ENCODE measurements at regions not wholly inside any gene's neighbourhood (a gene's known extent, or its start where the extent isn't known, plus 50 kb on each side); places are given as distances from the start of the nearest gene placed in this dataset.

DNA sequence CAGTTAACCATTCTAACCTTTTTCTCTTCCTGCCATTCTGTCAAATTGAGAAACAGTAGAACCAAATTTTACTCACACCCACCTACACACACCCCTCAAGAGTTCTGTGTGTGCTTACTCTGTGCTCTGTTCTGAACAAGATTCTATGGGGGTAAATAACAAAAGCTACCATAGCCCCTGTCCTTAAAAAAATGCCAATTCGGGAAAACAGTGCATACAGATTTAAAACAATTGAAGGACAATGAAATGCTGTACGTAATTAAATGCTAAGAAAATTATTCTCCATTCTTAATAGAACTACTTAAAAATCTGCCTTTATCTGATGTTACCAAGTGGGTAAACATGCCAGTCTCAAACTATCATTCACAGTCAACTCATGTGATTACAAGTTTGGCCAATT, 1107.5 kb downstream of the TUSC7 start:
- Histone ChIP-seq H2BK15ac (ENCODE audit: low read length) (no peak overlapping the region), H3K27me3 (ENCODE audit: control insufficient read depth in 3 of 3, insufficient read depth in 3 of 3, low read depth in 1 of 3, low read length in 3 of 3) (no peaks in the 10 kb centered on the region), H3K9me3 (replicated peaks in 1 of 2; ENCODE audit: control insufficient read depth in 2 of 2, insufficient read depth in 1 of 2, low read depth in 1 of 2, low read length in 2 of 2) (no peaks in the 10 kb centered on the region), H4K8ac (ENCODE audit: low read depth, low read length) (no peak overlapping the region), H2BK12ac (ENCODE audit: low read length) (no peak overlapping the region), H2BK5ac (ENCODE audit: low read length) (no peak overlapping the region), H2BK120ac (ENCODE audit: low read depth, low read length) (no peak overlapping the region), H3K4me2 (ENCODE audit: insufficient read depth, low read length, poor library complexity, severe bottlenecking) (no peak overlapping the region), H3K27ac (replicated peaks; ENCODE audit: low read length) (no peak overlapping the region), H3K14ac (ENCODE audit: low read length) (no peak overlapping the region), H4K91ac (ENCODE audit: low read depth, low read length, poor library complexity) (no peak overlapping the region), H3K4ac (ENCODE audit: low read length) (no peak overlapping the region), H3K79me1 (ENCODE audit: low read depth, low read length) (no peaks in the 10 kb centered on the region), H3K4me3 (ENCODE audit: low read length in 2 of 2) (no peak overlapping the region), H3K36me3 (replicated peaks in 1 of 2; ENCODE audit: control insufficient read depth in 2 of 2, insufficient read depth in 2 of 2, low read length in 2 of 2) (no peaks in the 10 kb centered on the region), H3K23ac (ENCODE audit: low read depth, low read length, poor library complexity) (no peak overlapping the region), H2AK5ac (ENCODE audit: low read depth, low read length) (no peak overlapping the region), H3K9ac (ENCODE audit: low read depth, low read length, poor library complexity) (no peak overlapping the region), H3K4me1 (ENCODE audit: control insufficient read depth in 2 of 2, insufficient read depth in 1 of 2, low read depth in 1 of 2, low read length in 2 of 2) (peaks cover 0 to 2% of the 10 kb centered on the region in 2 donors), H2AFZ (ENCODE audit: low read length) (no peak overlapping the region), H3K18ac (ENCODE audit: low read length) (no peak overlapping the region)
- no peak for DNase-seq (ENCODE audit: low spot score)
- no CpG with 5 or more reads among the region's 2 CpGs for WGBS, 2 donors (ENCODE audit: extremely low coverage in 2 of 2, insufficient read length in 2 of 2, insufficient replicate concordance in 1 of 2)

DNA sequence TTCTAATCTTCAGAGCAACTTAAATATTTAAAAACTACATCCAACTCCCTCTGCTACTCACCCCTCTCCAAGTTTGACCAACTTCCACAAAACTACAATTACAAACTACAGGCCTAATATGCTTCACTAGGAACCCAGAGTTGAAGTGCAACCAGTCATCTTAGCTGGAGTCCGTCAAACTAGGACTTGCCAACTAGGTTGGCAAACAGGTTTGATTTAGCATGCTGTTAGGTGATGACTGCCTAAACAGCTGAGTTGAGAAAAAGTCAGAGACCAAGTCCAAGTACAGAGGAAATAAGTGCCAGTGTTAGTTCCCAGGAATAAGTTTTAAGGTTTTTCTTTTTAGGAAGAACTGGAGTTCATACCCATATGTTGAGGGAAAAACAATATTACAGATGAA, 1109.0 kb downstream of the TUSC7 start:
- no peak overlapping the region for H3K18ac ChIP-seq (ENCODE audit: low read length)
- H2BK120ac ChIP-seq (ENCODE audit: low read depth, low read length), result no peak overlapping the region
- H3K9me3 ChIP-seq (replicated peaks in 1 of 2; ENCODE audit: control insufficient read depth in 2 of 2, insufficient read depth in 1 of 2, low read depth in 1 of 2, low read length in 2 of 2), result no peaks in the 10 kb centered on the region
- no peaks in the 10 kb centered on the region for H3K79me1 ChIP-seq (ENCODE audit: low read depth, low read length)
- no CpG with 5 or more reads among the region's 1 CpG for WGBS, 2 donors (ENCODE audit: extremely low coverage in 2 of 2, insufficient read length in 2 of 2, insufficient replicate concordance in 1 of 2)
- no peak overlapping the region for H2AK5ac ChIP-seq (ENCODE audit: low read depth, low read length)
- no peak overlapping the region for H3K27ac ChIP-seq (replicated peaks; ENCODE audit: low read length)
- no peak overlapping the region for H4K8ac ChIP-seq (ENCODE audit: low read depth, low read length)
- H2AFZ ChIP-seq (ENCODE audit: low read length), result no peak overlapping the region
- no peak overlapping the region for H2BK15ac ChIP-seq (ENCODE audit: low read length)
- H3K23ac ChIP-seq (ENCODE audit: low read depth, low read length, poor library complexity), result no peak overlapping the region
- no peak overlapping the region for H3K4me2 ChIP-seq (ENCODE audit: insufficient read depth, low read length, poor library complexity, severe bottlenecking)
- no peak overlapping the region for H3K14ac ChIP-seq (ENCODE audit: low read length)
- no peak overlapping the region for H3K4ac ChIP-seq (ENCODE audit: low read length)
- no peak overlapping the region for H3K9ac ChIP-seq (ENCODE audit: low read depth, low read length, poor library complexity)
- no peaks in the 10 kb centered on the region for H3K27me3 ChIP-seq (ENCODE audit: control insufficient read depth in 3 of 3, insufficient read depth in 3 of 3, low read depth in 1 of 3, low read length in 3 of 3)
- no peaks in the 10 kb centered on the region for H3K36me3 ChIP-seq (replicated peaks in 1 of 2; ENCODE audit: control insufficient read depth in 2 of 2, insufficient read depth in 2 of 2, low read length in 2 of 2)
- H3K4me3 ChIP-seq (ENCODE audit: low read length in 2 of 2), result no peak overlapping the region
- no peak for DNase-seq (ENCODE audit: low spot score)
- H2BK12ac ChIP-seq (ENCODE audit: low read length), result no peak overlapping the region
- H4K91ac ChIP-seq (ENCODE audit: low read depth, low read length, poor library complexity), result no peak overlapping the region
- peaks cover 0 to 2% of the 10 kb centered on the region in 2 donors for H3K4me1 ChIP-seq (ENCODE audit: control insufficient read depth in 2 of 2, insufficient read depth in 1 of 2, low read depth in 1 of 2, low read length in 2 of 2)
- H2BK5ac ChIP-seq (ENCODE audit: low read length), result no peak overlapping the region

DNA sequence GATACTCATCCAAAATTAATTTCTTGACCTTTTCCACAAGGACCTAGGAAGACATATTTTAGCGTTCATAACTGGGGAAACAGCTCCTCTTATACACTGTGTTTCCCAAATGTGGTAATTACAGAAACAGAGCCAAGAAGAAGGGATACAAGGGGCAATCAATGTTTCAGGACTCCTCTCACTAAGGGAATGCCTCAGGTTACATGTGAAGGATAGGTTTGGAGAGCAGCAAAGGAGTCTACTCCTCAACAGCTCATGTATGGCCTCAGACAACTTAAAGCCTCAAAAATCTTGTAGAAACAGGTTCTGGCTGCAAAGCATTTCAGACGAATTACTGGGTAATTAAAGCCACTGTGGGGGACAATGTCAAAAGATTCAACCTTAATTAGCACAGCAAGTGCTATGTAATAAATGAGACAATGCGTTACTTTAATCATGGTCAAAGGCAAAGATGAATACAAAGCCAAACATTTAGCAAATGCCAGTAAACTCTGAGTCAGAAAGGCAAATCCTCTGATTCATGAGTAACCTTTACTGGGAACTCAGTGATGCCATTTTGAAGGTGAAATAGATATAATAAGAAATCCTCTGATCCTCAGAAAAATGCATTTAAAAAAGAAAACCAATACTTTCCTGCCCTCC, 1111.2 kb downstream of the TUSC7 start:
- peaks cover 0 to 2% of the 10 kb centered on the region in 2 donors for H3K4me1 ChIP-seq (ENCODE audit: control insufficient read depth in 2 of 2, insufficient read depth in 1 of 2, low read depth in 1 of 2, low read length in 2 of 2)
- no peak overlapping the region for H3K4me3 ChIP-seq (ENCODE audit: low read length in 2 of 2)
- WGBS, 2 donors (ENCODE audit: extremely low coverage in 2 of 2, insufficient read length in 2 of 2, insufficient replicate concordance in 1 of 2), result no CpG with 5 or more reads among the region's 3 CpGs
- no peak overlapping the region for H3K4me2 ChIP-seq (ENCODE audit: insufficient read depth, low read length, poor library complexity, severe bottlenecking)
- H2BK12ac ChIP-seq (ENCODE audit: low read length), result no peak overlapping the region
- H3K14ac ChIP-seq (ENCODE audit: low read length), result no peak overlapping the region
- no peak overlapping the region for H3K27ac ChIP-seq (replicated peaks; ENCODE audit: low read length)
- no peak overlapping the region for H3K9ac ChIP-seq (ENCODE audit: low read depth, low read length, poor library complexity)
- H4K91ac ChIP-seq (ENCODE audit: low read depth, low read length, poor library complexity), result no peak overlapping the region
- H3K27me3 ChIP-seq (ENCODE audit: control insufficient read depth in 3 of 3, insufficient read depth in 3 of 3, low read depth in 1 of 3, low read length in 3 of 3), result no peaks in the 10 kb centered on the region
- no peak overlapping the region for H2AFZ ChIP-seq (ENCODE audit: low read length)
- no peaks in the 10 kb centered on the region for H3K36me3 ChIP-seq (replicated peaks in 1 of 2; ENCODE audit: control insufficient read depth in 2 of 2, insufficient read depth in 2 of 2, low read length in 2 of 2)
- H2BK5ac ChIP-seq (ENCODE audit: low read length), result no peak overlapping the region
- no peak overlapping the region for H4K8ac ChIP-seq (ENCODE audit: low read depth, low read length)
- H2BK120ac ChIP-seq (ENCODE audit: low read depth, low read length), result no peak overlapping the region
- H3K79me1 ChIP-seq (ENCODE audit: low read depth, low read length), result no peaks in the 10 kb centered on the region
- H2AK5ac ChIP-seq (ENCODE audit: low read depth, low read length), result no peak overlapping the region
- H3K9me3 ChIP-seq (replicated peaks in 1 of 2; ENCODE audit: control insufficient read depth in 2 of 2, insufficient read depth in 1 of 2, low read depth in 1 of 2, low read length in 2 of 2), result no peaks in the 10 kb centered on the region
- no peak overlapping the region for H3K23ac ChIP-seq (ENCODE audit: low read depth, low read length, poor library complexity)
- no peak overlapping the region for H3K18ac ChIP-seq (ENCODE audit: low read length)
- no peak for DNase-seq (ENCODE audit: low spot score)
- H2BK15ac ChIP-seq (ENCODE audit: low read length), result no peak overlapping the region
- no peak overlapping the region for H3K4ac ChIP-seq (ENCODE audit: low read length)

DNA sequence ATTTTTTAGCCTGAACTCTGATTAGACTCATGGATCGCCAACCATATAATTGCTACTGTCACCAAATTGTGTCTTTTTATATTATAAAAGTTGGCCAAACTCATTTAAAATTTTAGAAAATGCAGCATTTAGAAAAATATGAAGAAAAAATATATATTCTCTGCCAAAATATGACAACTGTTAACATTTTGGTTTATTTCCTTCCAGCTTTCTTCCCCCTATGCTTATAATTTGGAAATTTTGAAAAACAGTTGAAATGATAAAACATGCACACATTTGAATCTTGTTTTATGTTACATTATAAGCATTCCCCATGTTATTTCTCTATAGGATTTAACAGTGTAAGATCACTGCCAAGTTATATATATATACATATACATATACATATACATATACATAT, 1112.8 kb downstream of the TUSC7 start:
- peaks cover 0 to 2% of the 10 kb centered on the region in 2 donors for H3K4me1 ChIP-seq (ENCODE audit: control insufficient read depth in 2 of 2, insufficient read depth in 1 of 2, low read depth in 1 of 2, low read length in 2 of 2)

More for the DNA sequence above, 1112.8 kb downstream of the TUSC7 start:
- H4K8ac ChIP-seq (ENCODE audit: low read depth, low read length), result no peak overlapping the region
- no peak for DNase-seq (ENCODE audit: low spot score)
- no peak overlapping the region for H2BK5ac ChIP-seq (ENCODE audit: low read length)
- no peak overlapping the region for H4K91ac ChIP-seq (ENCODE audit: low read depth, low read length, poor library complexity)
- H2AFZ ChIP-seq (ENCODE audit: low read length), result no peak overlapping the region
- H2BK12ac ChIP-seq (ENCODE audit: low read length), result no peak overlapping the region
- no peaks in the 10 kb centered on the region for H3K79me1 ChIP-seq (ENCODE audit: low read depth, low read length)
- H3K18ac ChIP-seq (ENCODE audit: low read length), result no peak overlapping the region
- H3K9me3 ChIP-seq (replicated peaks in 1 of 2; ENCODE audit: control insufficient read depth in 2 of 2, insufficient read depth in 1 of 2, low read depth in 1 of 2, low read length in 2 of 2), result no peaks in the 10 kb centered on the region
- H2BK15ac ChIP-seq (ENCODE audit: low read length), result no peak overlapping the region
- H3K14ac ChIP-seq (ENCODE audit: low read length), result no peak overlapping the region
- H3K27me3 ChIP-seq (ENCODE audit: control insufficient read depth in 3 of 3, insufficient read depth in 3 of 3, low read depth in 1 of 3, low read length in 3 of 3), result no peaks in the 10 kb centered on the region
- H3K4me3 ChIP-seq (ENCODE audit: low read length in 2 of 2), result no peak overlapping the region
- no peak overlapping the region for H3K4me2 ChIP-seq (ENCODE audit: insufficient read depth, low read length, poor library complexity, severe bottlenecking)
- no peak overlapping the region for H3K27ac ChIP-seq (replicated peaks; ENCODE audit: low read length)
- H3K9ac ChIP-seq (ENCODE audit: low read depth, low read length, poor library complexity), result no peak overlapping the region
- no CpG with 5 or more reads among the region's 1 CpG for WGBS, 2 donors (ENCODE audit: extremely low coverage in 2 of 2, insufficient read length in 2 of 2, insufficient replicate concordance in 1 of 2)
- no peak overlapping the region for H2AK5ac ChIP-seq (ENCODE audit: low read depth, low read length)
- H3K4ac ChIP-seq (ENCODE audit: low read length), result no peak overlapping the region
- no peaks in the 10 kb centered on the region for H3K36me3 ChIP-seq (replicated peaks in 1 of 2; ENCODE audit: control insufficient read depth in 2 of 2, insufficient read depth in 2 of 2, low read length in 2 of 2)
- H2BK120ac ChIP-seq (ENCODE audit: low read depth, low read length), result no peak overlapping the region
- no peak overlapping the region for H3K23ac ChIP-seq (ENCODE audit: low read depth, low read length, poor library complexity)

Data from neuronal stem cell (in vitro differentiated cells).